Left ventricle myocardium inferior (tissue), 1 donor: ENCODE measurements at regions not wholly inside any gene's neighbourhood (a gene's known extent, or its start where the extent isn't known, plus 50 kb on each side); places are given as distances from the start of the nearest gene placed in this dataset.
A peak's percentile ranks its signal among the peaks of the same experiment; 100 is the strongest.

ENCODE experiments used
- DNase-seq: peaks from one replicate; pipeline ENCODE4 v3.0.0-alpha.2; 2020
- H3K27ac ChIP-seq: fragments of 200-600 bp; replicated peaks from 2 replicates; pipeline ENCODE4 v1.8.0; 2021
- H3K27me3 ChIP-seq: fragments of 200-600 bp; 2 replicates; pipeline ENCODE4 v1.8.0; 2021; ENCODE audit warnings: low read depth
- H3K36me3 ChIP-seq: fragments of 200-600 bp; 2 replicates; pipeline ENCODE4 v1.8.0; 2021
- H3K4me1 ChIP-seq: fragments of 200-600 bp; 2 replicates; pipeline ENCODE4 v1.8.0; 2021
- H3K4me3 ChIP-seq: fragments of 200-600 bp; 2 replicates; pipeline ENCODE4 v1.8.0; 2021; ENCODE audit warnings: mild to moderate bottlenecking, moderate library complexity
- H3K9me3 ChIP-seq: fragments of 200-600 bp; replicated peaks from 2 replicates; pipeline ENCODE4 v1.8.0; 2021
- intact Hi-C: fragments of 100-400 bp; cut with micrococcal nuclease; formaldehyde crosslinking; loops from one replicate; pipeline ENCODE4 v1.11.0; 2022
- TF ChIP-seq, protein P1 (sequence below): fragments of 200-600 bp; IDR thresholded peaks from 2 replicates; pipeline ENCODE4 v1.8.0; 2021; ENCODE audit warnings: antibody characterized with exemption, mild to moderate bottlenecking, borderline replicate concordance
- donor health status: DM: no; HTN: yes; CAD: no; lungs with severe emphysema.

DNA sequence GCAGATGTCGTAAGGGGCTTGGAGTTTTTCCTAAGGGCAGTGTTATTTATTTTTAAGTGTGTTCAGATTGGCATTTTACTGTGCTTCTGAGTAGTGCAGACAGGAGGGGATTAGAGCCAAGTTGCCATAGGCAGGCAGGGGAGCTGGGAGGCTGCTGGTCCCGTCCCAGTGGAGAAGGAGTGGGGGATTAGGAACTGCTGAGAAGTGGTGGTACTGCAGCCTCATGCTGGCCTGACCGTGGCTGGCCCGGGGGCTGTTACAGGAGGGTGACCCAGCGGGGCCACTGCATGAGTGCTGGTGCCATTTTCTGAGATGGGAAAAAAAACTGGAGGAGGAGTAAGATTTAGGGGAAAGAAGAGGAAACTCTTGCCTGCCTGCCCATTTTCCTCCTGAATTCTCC is 52.3 kb upstream of the DLK1 start:
- H3K36me3 ChIP-seq = no peaks in the 10 kb centered on the region
- peaks cover 43% of the 10 kb centered on the region for H3K4me1 ChIP-seq
- intact Hi-C loops = no loop called here
- DNase-seq = no peak
- no peak overlapping the region for H3K4me3 ChIP-seq
- H3K9me3 ChIP-seq = no peaks in the 10 kb centered on the region
- H3K27me3 ChIP-seq = peaks cover 91% of the 10 kb centered on the region
- H3K27ac ChIP-seq = no peak overlapping the region
- TF ChIP-seq, protein P1, sequence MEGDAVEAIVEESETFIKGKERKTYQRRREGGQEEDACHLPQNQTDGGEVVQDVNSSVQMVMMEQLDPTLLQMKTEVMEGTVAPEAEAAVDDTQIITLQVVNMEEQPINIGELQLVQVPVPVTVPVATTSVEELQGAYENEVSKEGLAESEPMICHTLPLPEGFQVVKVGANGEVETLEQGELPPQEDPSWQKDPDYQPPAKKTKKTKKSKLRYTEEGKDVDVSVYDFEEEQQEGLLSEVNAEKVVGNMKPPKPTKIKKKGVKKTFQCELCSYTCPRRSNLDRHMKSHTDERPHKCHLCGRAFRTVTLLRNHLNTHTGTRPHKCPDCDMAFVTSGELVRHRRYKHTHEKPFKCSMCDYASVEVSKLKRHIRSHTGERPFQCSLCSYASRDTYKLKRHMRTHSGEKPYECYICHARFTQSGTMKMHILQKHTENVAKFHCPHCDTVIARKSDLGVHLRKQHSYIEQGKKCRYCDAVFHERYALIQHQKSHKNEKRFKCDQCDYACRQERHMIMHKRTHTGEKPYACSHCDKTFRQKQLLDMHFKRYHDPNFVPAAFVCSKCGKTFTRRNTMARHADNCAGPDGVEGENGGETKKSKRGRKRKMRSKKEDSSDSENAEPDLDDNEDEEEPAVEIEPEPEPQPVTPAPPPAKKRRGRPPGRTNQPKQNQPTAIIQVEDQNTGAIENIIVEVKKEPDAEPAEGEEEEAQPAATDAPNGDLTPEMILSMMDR = no peak

DNA sequence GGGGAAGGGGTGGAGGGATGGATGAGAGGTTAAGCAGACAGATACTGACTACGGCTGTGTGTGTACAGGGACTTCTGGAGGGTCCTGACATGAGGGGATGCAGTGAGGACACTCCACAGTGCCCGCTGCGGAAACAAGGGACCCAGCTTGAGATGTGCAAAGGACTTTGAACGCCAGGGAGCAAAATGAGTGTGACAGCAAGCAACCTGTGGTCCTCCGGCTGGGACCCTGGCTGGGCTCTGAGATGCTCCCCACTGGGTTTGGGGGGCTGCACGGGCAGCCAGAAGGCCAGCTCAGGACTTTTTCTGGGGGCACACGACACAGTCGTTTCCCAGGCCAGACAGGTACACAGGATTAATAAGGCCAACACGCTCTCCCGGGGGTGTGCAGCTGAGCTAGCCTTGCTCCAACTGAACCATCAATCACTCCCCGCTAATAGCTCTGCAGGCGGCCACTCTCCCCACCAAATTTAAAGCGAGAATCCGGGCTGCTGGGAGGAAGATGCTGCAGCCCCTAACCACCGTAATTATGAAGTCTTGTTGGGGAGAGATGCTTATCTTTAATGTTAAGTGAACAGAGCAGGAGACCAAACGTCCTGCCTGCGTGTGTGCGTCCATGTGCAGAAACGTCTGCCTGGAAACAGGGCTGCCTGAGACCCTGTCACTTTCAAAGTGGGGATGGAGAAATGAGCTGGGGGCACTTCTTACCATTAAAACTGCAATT is 51.6 kb upstream of the DLK1 start:
- TF ChIP-seq, protein P1 = no peak
- no peak for DNase-seq
- intact Hi-C loops = no loop called here
- Histone ChIP-seq H3K4me3 (no peak overlapping the region), H3K4me1 (peaks cover 43% of the 10 kb centered on the region), H3K27ac (no peak overlapping the region), H3K27me3 (peaks cover 89% of the 10 kb centered on the region), H3K36me3 (no peaks in the 10 kb centered on the region), H3K9me3 (no peaks in the 10 kb centered on the region)

DNA sequence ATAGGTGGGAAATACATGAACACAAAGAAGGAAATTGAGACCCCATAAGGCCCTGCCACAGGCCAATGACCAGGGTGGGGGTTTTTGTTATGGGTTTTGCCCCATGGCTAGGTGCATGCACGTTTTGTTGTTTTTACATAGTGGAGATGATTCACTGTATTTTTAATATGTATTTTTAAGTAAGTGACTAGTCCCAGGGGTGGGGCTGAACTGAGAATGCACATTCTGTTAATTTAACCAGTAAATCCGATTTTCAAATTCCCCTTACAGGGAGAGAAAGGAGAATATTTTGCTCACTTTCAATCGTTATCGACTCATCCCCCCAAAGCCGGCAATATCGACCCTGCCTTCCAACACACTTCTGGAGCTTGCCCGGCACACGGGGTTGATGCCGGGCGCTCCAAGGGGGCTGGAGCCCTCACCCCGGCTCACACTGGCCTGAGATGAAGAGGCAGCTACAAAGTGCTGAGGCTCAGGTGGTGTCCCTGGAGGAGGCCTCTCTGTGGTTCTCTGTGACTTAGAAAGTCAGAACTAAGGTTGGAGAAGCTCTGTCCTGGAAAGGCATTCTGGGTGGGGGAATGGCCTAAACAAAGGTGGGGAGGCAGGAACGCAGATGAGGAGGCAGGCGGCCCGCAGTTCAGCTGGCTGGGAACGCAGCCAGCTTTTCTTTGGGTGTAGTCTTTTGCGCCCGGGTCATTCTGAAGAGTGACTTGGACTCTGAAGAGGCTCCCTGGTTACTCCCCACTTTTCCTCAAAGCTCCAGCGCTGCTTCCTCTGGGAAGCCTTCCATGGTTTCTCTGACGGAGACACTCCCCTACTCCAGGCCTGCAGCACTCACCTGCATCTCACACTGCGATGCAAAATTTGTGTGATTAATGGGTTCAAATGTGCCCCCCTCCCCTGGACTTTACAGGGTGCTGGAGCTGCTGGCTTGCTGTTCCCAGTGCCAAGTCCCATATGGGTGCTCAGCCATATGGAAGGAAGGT is 50.7 kb upstream of the DLK1 start:
- H3K4me1 ChIP-seq = peaks cover 51% of the 10 kb centered on the region
- H3K36me3 ChIP-seq = no peaks in the 10 kb centered on the region
- H3K4me3 ChIP-seq = no peak overlapping the region
- no peak for DNase-seq
- intact Hi-C loops = no loop called here
- H3K27me3 ChIP-seq = peaks cover 89% of the 10 kb centered on the region
- H3K9me3 ChIP-seq = no peaks in the 10 kb centered on the region
- TF ChIP-seq, protein P1 = no peak
- peak overlapping the region; percentile 81 for H3K27ac ChIP-seq
